Limb (tissue), 2 donors: ENCODE measurements at regions not wholly inside any gene's neighbourhood (a gene's known extent, or its start where the extent isn't known, plus 50 kb on each side); places are given as distances from the start of the nearest gene placed in this dataset.

Experiments used
- DNase-seq, 2 donors: peaks; one replicate each; pipeline ENCODE4 v3.0.0-alpha.2; 2016; ENCODE audit errors: extremely low spot score in 2 of 2

GRCh38 chr17:77306790-77307478 is 166.2 kb downstream of the SEC14L1 start:
- no peak for DNase-seq

- no peak for DNase-seq
Observed at GRCh38 chr17:77307479-77308198, 166.9 kb downstream of the SEC14L1 start.

DNA sequence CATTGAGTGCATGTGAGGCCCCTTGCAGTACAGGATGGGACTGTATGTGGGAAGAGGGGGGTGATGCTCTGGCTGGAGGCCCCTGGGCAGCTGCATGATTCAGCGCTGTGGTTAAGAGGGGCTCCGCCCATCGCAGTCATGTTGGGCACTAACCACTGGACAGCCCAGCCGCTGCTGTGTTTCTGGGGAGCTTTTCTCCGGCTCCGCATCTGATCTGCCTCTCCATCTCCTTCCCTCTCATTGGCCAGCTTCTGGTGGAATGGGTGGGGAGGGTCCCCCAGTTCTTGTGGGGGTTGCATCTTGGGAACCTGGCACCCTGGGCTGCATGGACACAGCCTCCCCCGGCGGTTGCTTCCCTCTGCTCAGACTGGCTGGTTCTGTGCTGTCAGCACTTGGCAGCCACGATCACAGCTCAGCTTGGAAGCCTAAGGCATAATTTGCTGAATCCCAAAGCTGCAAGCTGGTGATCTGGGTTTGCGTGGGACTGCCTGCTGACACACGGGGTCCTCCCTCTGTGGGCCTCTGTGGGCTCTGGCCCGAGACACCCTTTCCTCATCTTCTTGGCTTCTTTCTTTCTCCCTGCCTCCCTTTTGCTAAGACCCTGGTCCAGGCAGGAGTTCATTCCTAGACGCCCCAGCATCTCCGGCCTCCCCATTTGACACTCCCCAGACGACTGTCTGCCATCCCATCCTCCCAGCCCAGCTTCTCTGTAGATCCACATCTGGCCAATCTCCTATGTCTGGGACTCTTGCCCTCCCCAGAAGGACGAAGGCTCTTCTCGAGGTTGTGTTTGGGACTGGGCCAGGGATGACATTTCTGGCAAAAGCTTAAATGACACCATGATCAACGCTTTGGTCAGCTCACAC is 168.3 kb downstream of the SEC14L1 start:
- DNase-seq = no peak

DNA sequence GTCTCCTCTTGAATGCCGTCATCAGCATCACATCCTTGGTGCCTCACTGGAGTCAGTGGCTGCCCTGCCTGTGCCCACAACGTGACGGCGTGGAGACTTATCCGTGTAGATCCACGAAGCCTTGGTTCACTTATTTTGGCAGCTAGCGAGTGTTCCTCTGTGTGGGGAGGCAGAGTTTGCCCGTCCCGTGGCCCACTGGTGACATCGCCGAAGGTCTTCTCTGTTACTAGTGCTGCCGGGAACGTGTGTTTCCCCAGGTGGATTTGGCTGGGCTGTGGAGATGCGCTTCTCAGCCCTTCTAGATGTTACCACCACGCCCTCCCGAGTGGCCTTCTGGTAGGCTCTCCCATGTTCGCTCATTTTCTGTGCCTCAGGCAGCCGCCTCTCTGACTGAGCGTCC is 169.6 kb downstream of the SEC14L1 start:
- no peak for DNase-seq

GRCh38 chr17:77311371-77311981 is 170.7 kb downstream of the SEC14L1 start:
- DNase-seq = no peak

- DNase-seq = no peak
Observed at GRCh38 chr17:77312061-77312701, 171.4 kb downstream of the SEC14L1 start.

DNA sequence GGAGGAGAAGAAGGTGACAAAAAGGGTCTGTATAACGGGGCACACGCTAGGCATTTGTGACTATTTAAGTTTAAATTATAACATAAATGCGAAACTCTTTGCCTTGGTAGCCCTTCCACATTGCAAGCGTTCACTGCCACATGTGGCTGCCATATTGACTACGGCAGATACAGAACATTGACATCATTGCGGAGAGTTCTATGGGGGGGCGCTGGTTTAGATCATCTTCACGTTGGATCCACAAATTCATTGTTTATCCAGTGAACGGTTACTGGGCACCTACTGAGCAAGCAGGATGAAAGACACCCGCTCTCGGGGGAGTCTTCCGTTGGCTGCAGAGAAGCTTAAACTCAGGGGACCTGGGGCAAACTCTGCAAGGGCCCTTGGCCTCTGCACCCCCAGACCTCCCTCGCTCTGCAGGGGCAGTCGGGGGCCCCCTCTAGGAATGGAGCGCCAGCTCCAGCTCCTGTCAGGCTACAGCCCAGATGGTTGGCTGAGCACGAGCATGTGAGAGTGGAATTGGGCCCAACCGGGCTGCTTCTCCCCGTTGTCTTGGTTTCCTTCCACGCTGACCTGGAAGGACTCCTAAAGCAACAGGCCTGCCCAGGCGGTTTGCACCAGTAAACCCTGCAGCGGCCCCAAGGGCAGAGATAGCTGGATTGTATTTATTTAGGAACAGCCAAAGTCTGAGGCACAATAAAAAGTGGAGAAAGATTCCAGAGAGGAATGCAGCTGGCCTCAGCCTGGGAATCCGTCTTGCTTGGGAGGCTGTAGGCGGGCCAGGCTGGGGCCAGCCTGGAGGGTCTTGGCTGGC is 172.2 kb downstream of the SEC14L1 start:
- DNase-seq = peak; percentile 78 to 86

DNA sequence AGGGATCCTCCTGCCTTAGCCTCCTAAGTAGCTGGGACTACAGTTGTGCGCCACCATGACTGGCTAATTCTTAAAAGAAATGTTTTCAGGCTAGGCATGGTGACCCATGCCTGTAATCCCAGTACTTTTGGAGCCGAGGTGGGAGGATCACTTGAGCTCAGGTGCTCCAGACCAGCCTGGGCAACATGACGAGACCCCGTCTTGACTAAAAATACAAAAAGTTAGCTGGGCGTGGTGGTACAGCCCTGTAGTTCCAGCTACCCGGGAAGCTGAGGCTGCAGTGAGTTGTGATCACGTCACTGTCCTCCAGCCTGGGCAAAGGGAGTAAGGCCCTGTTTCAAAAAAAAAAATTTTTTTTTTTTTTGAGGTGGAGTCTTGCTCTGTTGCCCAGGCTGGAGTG is 173.1 kb downstream of the SEC14L1 start:
- DNase-seq = peak in 1 of 2 donors; percentile 21

DNA sequence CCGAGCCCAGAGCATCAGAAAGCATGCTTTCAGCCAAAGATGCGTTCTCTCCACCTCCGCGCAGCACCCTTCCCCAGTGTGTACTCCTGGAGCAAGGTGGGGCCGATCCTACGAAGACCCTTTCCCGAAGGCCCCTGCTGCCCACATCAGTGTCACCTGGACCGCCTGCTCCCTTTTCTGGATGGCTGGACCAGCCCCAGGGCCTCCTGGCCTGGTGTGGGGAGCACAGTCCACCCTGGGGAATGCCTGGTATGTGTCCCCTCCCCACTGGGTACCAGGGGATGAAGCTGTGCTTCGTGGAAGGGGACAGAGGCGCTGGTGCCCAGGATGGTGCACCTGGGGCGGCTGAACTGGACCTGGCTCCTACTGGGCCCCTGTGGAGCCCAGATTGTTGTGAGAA is 173.8 kb downstream of the SEC14L1 start:
- DNase-seq = peak in 1 of 2 donors; percentile 25

DNA sequence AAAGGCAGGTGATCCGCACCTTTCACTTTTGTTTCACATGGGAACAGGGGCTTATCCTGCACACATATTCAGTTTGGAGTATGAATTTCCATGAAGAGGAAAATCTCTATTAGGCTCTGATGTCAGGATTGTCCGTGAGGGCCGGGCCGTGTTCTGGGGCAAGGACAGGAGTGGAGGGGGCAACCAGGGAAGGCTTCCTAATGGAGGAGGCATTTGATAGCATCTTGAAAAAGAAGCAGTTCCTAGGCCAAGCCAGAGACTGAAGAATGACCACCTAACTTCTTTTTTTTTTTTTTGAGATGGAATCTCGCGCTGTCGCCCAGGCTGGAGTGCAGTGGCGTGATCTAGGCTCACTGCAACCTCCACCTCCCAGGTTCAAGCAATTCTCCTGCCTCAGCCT is 174.2 kb downstream of the SEC14L1 start:
- DNase-seq = peak in 1 of 2 donors; percentile 9

- DNase-seq = peak in 1 of 2 donors; percentile 28
Observed at GRCh38 chr17:77315551-77316190, 174.9 kb downstream of the SEC14L1 start.

- peak in 1 of 2 donors; percentile 50 for DNase-seq
Observed at GRCh38 chr17:77316191-77316641, 175.4 kb downstream of the SEC14L1 start.

- no peak for DNase-seq
Observed at GRCh38 chr17:77316651-77317050, 175.9 kb downstream of the SEC14L1 start.

- DNase-seq = peak in 1 of 2 donors; percentile 24
Observed at GRCh38 chr17:77317091-77317750, 176.5 kb downstream of the SEC14L1 start.

- peak in 1 of 2 donors; percentile 16 for DNase-seq
Observed at GRCh38 chr17:77318021-77318420, 177.3 kb downstream of the SEC14L1 start.

DNA sequence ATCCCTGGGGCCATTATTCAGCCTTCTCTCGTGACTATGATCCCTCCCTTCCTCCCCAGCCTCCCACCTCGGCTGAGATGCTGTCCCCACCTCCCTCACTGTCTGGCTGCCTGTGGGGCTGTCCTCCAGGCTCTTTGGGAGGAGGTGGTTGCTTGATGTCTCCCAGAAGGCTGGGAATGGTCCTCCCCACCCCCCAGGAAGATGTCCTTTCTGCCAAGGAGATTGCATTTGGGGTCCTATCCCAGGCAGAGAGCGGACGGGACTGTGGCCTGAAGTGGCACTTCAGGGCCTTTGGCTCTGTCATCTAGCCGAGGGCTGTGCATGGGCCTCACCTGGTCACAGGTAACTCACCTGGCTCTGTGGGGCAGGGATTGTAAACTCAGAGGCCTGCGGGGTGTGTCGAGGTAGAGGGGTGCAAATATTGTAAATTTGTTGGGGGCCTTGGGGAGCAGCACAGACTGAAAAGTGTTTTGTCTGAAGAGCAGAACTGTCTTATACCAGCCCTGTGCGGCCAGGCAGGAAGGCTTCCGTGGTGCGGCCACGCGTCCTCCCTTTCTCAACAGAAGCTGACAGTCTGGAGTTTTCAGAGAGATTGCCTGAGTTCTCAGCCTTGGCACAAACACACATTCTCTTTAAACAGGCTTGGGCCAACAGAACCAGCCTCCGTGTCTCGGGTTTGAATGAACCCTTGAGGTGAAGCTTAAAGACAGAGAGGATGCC is 177.9 kb downstream of the SEC14L1 start:
- no peak for DNase-seq

DNA sequence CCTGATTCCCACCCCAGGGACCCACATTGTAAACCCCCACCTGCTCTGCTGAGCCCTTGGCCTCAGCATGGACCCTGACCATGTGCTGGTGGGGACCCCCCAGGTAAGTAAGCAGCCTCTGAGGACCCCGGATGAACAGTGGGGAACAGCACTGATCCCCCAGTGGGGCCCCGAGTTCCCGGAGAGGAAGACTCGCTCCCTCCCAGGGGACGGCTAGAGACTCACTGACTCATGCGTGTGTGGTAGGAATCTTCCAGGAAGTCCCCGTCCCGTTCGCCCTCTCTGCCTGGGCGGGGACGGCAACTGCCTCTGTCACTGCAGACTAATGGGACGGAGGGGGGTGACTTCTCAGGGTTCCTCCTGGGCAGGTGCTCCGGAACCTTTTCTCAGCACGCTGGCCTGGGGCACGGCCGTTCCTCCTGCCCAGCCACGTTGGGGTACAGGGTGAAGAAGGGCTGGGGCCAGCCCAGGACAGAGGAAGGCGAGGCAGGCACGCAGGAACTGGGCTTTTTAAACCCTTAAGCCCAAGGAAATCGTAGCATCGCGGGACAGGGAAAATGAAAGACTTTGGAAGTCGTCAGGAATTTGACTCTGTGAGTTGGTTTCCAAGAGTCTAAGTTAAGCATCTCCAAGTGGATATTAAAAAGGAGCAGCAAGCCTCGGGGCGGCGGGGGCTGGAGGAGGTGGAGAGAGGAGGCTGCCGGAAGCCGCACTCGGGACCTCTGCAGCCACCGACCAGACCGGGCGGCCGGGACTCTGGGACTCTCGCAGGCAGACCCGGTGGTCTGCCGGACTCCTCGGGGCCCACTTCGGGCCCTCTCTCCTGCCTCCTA is 178.7 kb downstream of the SEC14L1 start:
- DNase-seq = peak; percentile 60 to 64
